Liver (tissue), 3 donors: ENCODE measurements at regions not wholly inside any gene's neighbourhood (a gene's known extent, or its start where the extent isn't known, plus 50 kb on each side); places are given as distances from the start of the nearest gene placed in this dataset.

ENCODE experiments used
- FOXA1 ChIP-seq: IDR thresholded peaks from 2 replicates; pipeline ENCODE4 v1.6.1; 2016; ENCODE audit warnings: antibody characterized with exemption
- YY1 ChIP-seq: IDR thresholded peaks from 2 replicates; pipeline ENCODE4 v1.6.1; 2016; ENCODE audit warnings: antibody characterized with exemption, mild to moderate bottlenecking
- TF ChIP-seq, protein P1 (sequence below): fragments of 150-350 bp; IDR thresholded peaks from 2 replicates; pipeline ENCODE4 v1.5.1; 2017; ENCODE audit warnings: improper control_type of control experiment, low read depth, low read length; ENCODE audit not compliant: missing input control
- TF ChIP-seq, protein P2 (sequence below): IDR thresholded peaks from 2 replicates; pipeline ENCODE4 v1.6.1; 2016; ENCODE audit warnings: antibody characterized with exemption
- donor health status: healthy.
- donor health status: healthy.

DNA sequence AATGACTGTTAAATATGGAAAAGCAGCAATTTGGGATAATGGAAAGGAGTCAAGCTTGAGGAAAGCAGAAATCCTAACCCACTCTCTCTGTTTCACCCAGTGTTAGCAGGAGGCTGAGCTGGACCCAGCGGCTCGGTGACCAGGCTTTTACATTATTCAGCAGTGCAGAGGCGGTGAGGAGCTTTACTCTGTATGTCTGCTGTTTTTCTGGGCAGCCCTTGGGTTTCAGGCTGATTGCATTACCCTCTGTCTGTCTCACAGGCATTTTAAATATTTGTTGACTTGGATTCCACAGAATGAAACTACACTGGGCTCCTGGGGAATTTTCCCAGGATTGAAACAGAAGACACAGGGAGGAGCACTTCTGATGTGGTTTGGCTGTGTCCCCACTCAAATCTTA, 368.0 kb downstream of the GALR1 start:
- TF ChIP-seq YY1 (no peak), FOXA1 (no peak)
- TF ChIP-seq, protein P1, sequence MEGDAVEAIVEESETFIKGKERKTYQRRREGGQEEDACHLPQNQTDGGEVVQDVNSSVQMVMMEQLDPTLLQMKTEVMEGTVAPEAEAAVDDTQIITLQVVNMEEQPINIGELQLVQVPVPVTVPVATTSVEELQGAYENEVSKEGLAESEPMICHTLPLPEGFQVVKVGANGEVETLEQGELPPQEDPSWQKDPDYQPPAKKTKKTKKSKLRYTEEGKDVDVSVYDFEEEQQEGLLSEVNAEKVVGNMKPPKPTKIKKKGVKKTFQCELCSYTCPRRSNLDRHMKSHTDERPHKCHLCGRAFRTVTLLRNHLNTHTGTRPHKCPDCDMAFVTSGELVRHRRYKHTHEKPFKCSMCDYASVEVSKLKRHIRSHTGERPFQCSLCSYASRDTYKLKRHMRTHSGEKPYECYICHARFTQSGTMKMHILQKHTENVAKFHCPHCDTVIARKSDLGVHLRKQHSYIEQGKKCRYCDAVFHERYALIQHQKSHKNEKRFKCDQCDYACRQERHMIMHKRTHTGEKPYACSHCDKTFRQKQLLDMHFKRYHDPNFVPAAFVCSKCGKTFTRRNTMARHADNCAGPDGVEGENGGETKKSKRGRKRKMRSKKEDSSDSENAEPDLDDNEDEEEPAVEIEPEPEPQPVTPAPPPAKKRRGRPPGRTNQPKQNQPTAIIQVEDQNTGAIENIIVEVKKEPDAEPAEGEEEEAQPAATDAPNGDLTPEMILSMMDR = no peak
- TF ChIP-seq, protein P2, sequence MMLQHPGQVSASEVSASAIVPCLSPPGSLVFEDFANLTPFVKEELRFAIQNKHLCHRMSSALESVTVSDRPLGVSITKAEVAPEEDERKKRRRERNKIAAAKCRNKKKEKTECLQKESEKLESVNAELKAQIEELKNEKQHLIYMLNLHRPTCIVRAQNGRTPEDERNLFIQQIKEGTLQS = no peak
